Nephron progenitor cell (in vitro differentiated cells): ENCODE measurements at regions not wholly inside any gene's neighbourhood (a gene's known extent, or its start where the extent isn't known, plus 50 kb on each side); places are given as distances from the start of the nearest gene placed in this dataset.

ENCODE experiments used
- DNase-seq: peaks from one replicate; pipeline ENCODE4 v3.0.0; 2021
- H3K27ac Mint-ChIP-seq: 2 replicates; pipeline ENCODE4 v1.8.0; 2021; ENCODE audit warnings: mild to moderate bottlenecking, moderate library complexity, mixed read lengths
- H3K27me3 Mint-ChIP-seq: 2 replicates; pipeline ENCODE4 v1.8.0; 2021; ENCODE audit warnings: mild to moderate bottlenecking, low read depth, mixed read lengths; ENCODE audit not compliant: poor library complexity
- H3K36me3 Mint-ChIP-seq: 2 replicates; pipeline ENCODE4 v1.8.0; 2021; ENCODE audit warnings: low read depth, mixed read lengths
- H3K4me1 Mint-ChIP-seq: 2 replicates; pipeline ENCODE4 v1.8.0; 2021; ENCODE audit warnings: mixed read lengths
- H3K4me3 Mint-ChIP-seq: 2 replicates; pipeline ENCODE4 v1.8.0; 2021; ENCODE audit warnings: mild to moderate bottlenecking, moderate library complexity, mixed read lengths
- H3K9me3 Mint-ChIP-seq: 2 replicates; pipeline ENCODE4 v1.8.0; 2021; ENCODE audit warnings: mild to moderate bottlenecking, moderate library complexity, mixed read lengths
- CTCF ChIP-seq: fragments of 200-600 bp; sonication (generic); IDR thresholded peaks from 2 replicates; pipeline ENCODE4 v1.5.0; 2021; ENCODE audit warnings: antibody characterized with exemption

GRCh38 chr22:49140911-49141665, 686.6 kb downstream of the BRD1 start:
- DNase-seq, result no peak
- Mint-ChIP-seq H3K4me3 (no peak overlapping the region), H3K27me3 (peaks cover 8% of the 10 kb centered on the region), H3K9me3 (peaks cover 19% of the 10 kb centered on the region), H3K27ac (peak overlapping the region; percentile 44), H3K4me1 (peaks cover 21% of the 10 kb centered on the region), H3K36me3 (no peaks in the 10 kb centered on the region)
- TF ChIP-seq CTCF, result no peak

GRCh38 chr22:49139492-49140151, 688.1 kb downstream of the BRD1 start:
- no peak for DNase-seq
- Mint-ChIP-seq H3K4me1 (peaks cover 34% of the 10 kb centered on the region), H3K36me3 (no peaks in the 10 kb centered on the region), H3K27me3 (peaks cover 10% of the 10 kb centered on the region), H3K9me3 (peaks cover 5% of the 10 kb centered on the region), H3K4me3 (no peak overlapping the region), H3K27ac (no peak overlapping the region)
- no peak for TF ChIP-seq CTCF

GRCh38 chr22:49138250-49138790, 689.4 kb downstream of the BRD1 start:
- no peak overlapping the region for H3K4me3 Mint-ChIP-seq
- no peak for TF ChIP-seq CTCF
- no peaks in the 10 kb centered on the region for H3K9me3 Mint-ChIP-seq
- DNase-seq, result no peak
- no peak overlapping the region for H3K27ac Mint-ChIP-seq
- peaks cover 44% of the 10 kb centered on the region for H3K4me1 Mint-ChIP-seq
- H3K27me3 Mint-ChIP-seq, result peaks cover 6% of the 10 kb centered on the region
- no peaks in the 10 kb centered on the region for H3K36me3 Mint-ChIP-seq

- Mint-ChIP-seq H3K4me1 (peaks cover 49% of the 10 kb centered on the region), H3K4me3 (no peak overlapping the region), H3K9me3 (no peaks in the 10 kb centered on the region), H3K27me3 (peaks cover 6% of the 10 kb centered on the region), H3K27ac (no peak overlapping the region), H3K36me3 (no peaks in the 10 kb centered on the region)
- no peak for TF ChIP-seq CTCF
- no peak for DNase-seq
Observed at GRCh38 chr22:49137206-49137840, 690.4 kb downstream of the BRD1 start.

GRCh38 chr22:49136816-49137180, 690.9 kb downstream of the BRD1 start:
- no peak for DNase-seq
- Mint-ChIP-seq H3K4me1 (peaks cover 48% of the 10 kb centered on the region), H3K9me3 (no peaks in the 10 kb centered on the region), H3K4me3 (no peak overlapping the region), H3K27me3 (peaks cover 6% of the 10 kb centered on the region), H3K36me3 (no peaks in the 10 kb centered on the region), H3K27ac (no peak overlapping the region)
- no peak for TF ChIP-seq CTCF
